WTC11 (cell line): ENCODE measurements at regions not wholly inside any gene's neighbourhood (a gene's known extent, or its start where the extent isn't known, plus 50 kb on each side); places are given as distances from the start of the nearest gene placed in this dataset.

Experiments
- ATAC-seq: fragments of 200-7000 bp; cut with Tn5 transposase; 2 replicates; pipeline ENCODE4 v1.10.0; 2021; ENCODE audit warnings: mild to moderate bottlenecking, moderate library complexity
- CTCF ChIA-PET: fragments of 300-600 bp; sonication (Branson Sonifier 250); formaldehyde crosslinking; loops from one replicate; lab custom pipeline; 2021; ENCODE audit warnings: antibody characterized with exemption; lab: Charles Lee
- POLR2A ChIA-PET: fragments of 350-600 bp; sonication (Branson Sonifier 250); formaldehyde crosslinking; loops from one replicate; lab custom pipeline; 2021; ENCODE audit warnings: antibody characterized with exemption; lab: Charles Lee
- DNase-seq: peaks from one replicate; pipeline ENCODE4 v3.0.0; 2021; ENCODE audit warnings: low spot score
- H3K27ac Mint-ChIP-seq: 2 replicates; pipeline ENCODE4 v1.8.0; 2021; ENCODE audit warnings: mixed read lengths
- H3K27me3 Mint-ChIP-seq: 2 replicates; pipeline ENCODE4 v1.8.0; 2021; ENCODE audit warnings: low read depth, mild to moderate bottlenecking, moderate library complexity, mixed read lengths
- H3K36me3 Mint-ChIP-seq: 2 replicates; pipeline ENCODE4 v1.8.0; 2021; ENCODE audit warnings: mixed read lengths
- H3K4me1 Mint-ChIP-seq: 2 replicates; pipeline ENCODE4 v1.8.0; 2022; ENCODE audit warnings: mixed read lengths
- H3K4me3 Mint-ChIP-seq: 2 replicates; pipeline ENCODE4 v1.8.0; 2021; ENCODE audit warnings: mild to moderate bottlenecking, moderate library complexity, mixed read lengths
- H3K9me3 Mint-ChIP-seq: 2 replicates; pipeline ENCODE4 v1.8.0; 2021; ENCODE audit warnings: mixed read lengths
- AR ChIP-seq: fragments of 250-450 bp; sonication (Bioruptor Pico); IDR thresholded peaks from 2 replicates; pipeline ENCODE4 v1.9.0; 2021; ENCODE audit warnings: mild to moderate bottlenecking
- ARID4B ChIP-seq: sonication (generic); formaldehyde crosslinking; IDR thresholded peaks from 2 replicates; pipeline ENCODE4 v1.8.0; 2023; ENCODE audit warnings: missing genetic modification reagents, mild to moderate bottlenecking, borderline replicate concordance
- ATF1 ChIP-seq: sonication (generic); formaldehyde crosslinking; IDR thresholded peaks from 2 replicates; pipeline ENCODE4 v1.8.1; 2023; ENCODE audit warnings: mild to moderate bottlenecking, moderate library complexity, missing genetic modification reagents
- CREB1 ChIP-seq: sonication (generic); formaldehyde crosslinking; IDR thresholded peaks from 2 replicates; pipeline ENCODE4 v1.8.0; 2023; ENCODE audit warnings: mild to moderate bottlenecking, missing genetic modification reagents
- GRHL2 ChIP-seq: fragments of 250-450 bp; sonication (Bioruptor Pico); IDR thresholded peaks from 2 replicates; pipeline ENCODE4 v1.8.0; 2022; ENCODE audit warnings: mild to moderate bottlenecking, moderate library complexity; ENCODE audit not compliant: insufficient replicate concordance, severe bottlenecking
- HMGA2 ChIP-seq: fragments of 250-450 bp; sonication (Bioruptor Pico); IDR thresholded peaks from 2 replicates; pipeline ENCODE4 v1.4.0; 2021; ENCODE audit warnings: mild to moderate bottlenecking, moderate library complexity
- IRF1 ChIP-seq: sonication (generic); formaldehyde crosslinking; IDR thresholded peaks from 2 replicates; pipeline ENCODE4 v1.8.0; 2023; ENCODE audit warnings: missing genetic modification reagents
- JAZF1 ChIP-seq: fragments of 250-450 bp; sonication (Bioruptor Pico); IDR thresholded peaks from 2 replicates; pipeline ENCODE4 v1.9.0; 2021; ENCODE audit warnings: moderate library complexity, mild to moderate bottlenecking, inconsistent platforms
- KAT7 ChIP-seq: sonication (generic); formaldehyde crosslinking; IDR thresholded peaks from 2 replicates; pipeline ENCODE4 v1.8.1; 2023; ENCODE audit warnings: missing genetic modification reagents, mild to moderate bottlenecking, borderline replicate concordance
- NFE2L1 ChIP-seq: sonication (generic); formaldehyde crosslinking; IDR thresholded peaks from 2 replicates; pipeline ENCODE4 v1.8.1; 2023; ENCODE audit warnings: missing genetic modification reagents
- NR2C2 ChIP-seq: sonication (generic); formaldehyde crosslinking; IDR thresholded peaks from 2 replicates; pipeline ENCODE4 v1.8.0; 2022; ENCODE audit warnings: mild to moderate bottlenecking, missing genetic modification reagents
- NR3C1 ChIP-seq: sonication (generic); formaldehyde crosslinking; conservative IDR thresholded peaks from 2 replicates; pipeline ENCODE4 v1.8.1; 2023; ENCODE audit warnings: low read depth, mild to moderate bottlenecking, missing genetic modification reagents
- PREB ChIP-seq: sonication (generic); formaldehyde crosslinking; IDR thresholded peaks from 2 replicates; pipeline ENCODE4 v1.8.1; 2022; ENCODE audit warnings: mild to moderate bottlenecking, missing genetic modification reagents, moderate library complexity, borderline replicate concordance
- RELA ChIP-seq: sonication (generic); formaldehyde crosslinking; IDR thresholded peaks from 2 replicates; pipeline ENCODE4 v1.8.1; 2022; ENCODE audit warnings: missing genetic modification reagents, mild to moderate bottlenecking, borderline replicate concordance
- RORB ChIP-seq: fragments of 250-450 bp; sonication (Bioruptor Pico); IDR thresholded peaks from 2 replicates; pipeline ENCODE4 v1.9.0; 2021; ENCODE audit warnings: mild to moderate bottlenecking
- STAT6 ChIP-seq: sonication (generic); formaldehyde crosslinking; conservative IDR thresholded peaks from 2 replicates; pipeline ENCODE4 v1.8.1; 2023; ENCODE audit warnings: mild to moderate bottlenecking, low read depth, missing genetic modification reagents, moderate library complexity
- TCF7 ChIP-seq: sonication (generic); formaldehyde crosslinking; IDR thresholded peaks from 2 replicates; pipeline ENCODE4 v1.8.0; 2022; ENCODE audit warnings: mild to moderate bottlenecking, low read depth, missing genetic modification reagents, moderate library complexity
- TEAD4 ChIP-seq: sonication (generic); formaldehyde crosslinking; IDR thresholded peaks from 2 replicates; pipeline ENCODE4 v1.8.0; 2022; ENCODE audit warnings: mild to moderate bottlenecking, missing genetic modification reagents
- ZNF281 ChIP-seq: sonication (generic); formaldehyde crosslinking; IDR thresholded peaks from 2 replicates; pipeline ENCODE4 v1.8.0; 2023; ENCODE audit warnings: mild to moderate bottlenecking, missing genetic modification reagents
- ZNF416 ChIP-seq: fragments of 250-450 bp; sonication (Bioruptor Pico); IDR thresholded peaks from 2 replicates; pipeline ENCODE4 v1.9.0; 2021; ENCODE audit warnings: mild to moderate bottlenecking, inconsistent platforms

- Mint-ChIP-seq H3K4me1 (peaks cover 38% of the 10 kb centered on the region), H3K27me3 (peaks cover 15% of the 10 kb centered on the region), H3K27ac (no peak overlapping the region), H3K4me3 (peak overlapping the region; percentile 67), H3K36me3 (peaks cover 8% of the 10 kb centered on the region)
- no peak for ATAC-seq
- ChIA-PET CTCF (interaction anchor here (0.5 to 2.3 kb wide), 14 partner anchors 8 to 864 kb away, joined by 3 to 17 read pairs (median 4); no protein-coding TSS in a partner anchor), POLR2A (interaction anchor here (0.5 to 2.6 kb wide), 12 partner anchors 8 to 113 kb away, joined by 3 to 13 read pairs (median 5); partner anchors contain the start of gene CCND2)
- no peak for DNase-seq
- TF ChIP-seq CREB1 (CRISPR knock-in tag), result no peak
- TF ChIP-seq TCF7, result no peak
- TF ChIP-seq RORB (CRISPR knock-in tag), result no peak
- no peak for TF ChIP-seq NR2C2 (CRISPR knock-in tag)
- no peak for TF ChIP-seq NR3C1 (CRISPR knock-in tag)
- no peak for TF ChIP-seq HMGA2
- no peak for TF ChIP-seq NFE2L1 (CRISPR knock-in tag)
- no peak for TF ChIP-seq ZNF416 (CRISPR knock-in tag)
- no peak for TF ChIP-seq GRHL2 (CRISPR knock-in tag)
- TF ChIP-seq KAT7 (CRISPR knock-in tag), result no peak
- TF ChIP-seq JAZF1 (CRISPR knock-in tag), result no peak
- no peak for TF ChIP-seq AR (CRISPR knock-in tag)
- no peak for TF ChIP-seq PREB
- TF ChIP-seq STAT6 (CRISPR knock-in tag), result no peak
- TF ChIP-seq ARID4B (CRISPR knock-in tag), result no peak
- TF ChIP-seq RELA, result no peak
- TF ChIP-seq ATF1 (CRISPR knock-in tag), result no peak
- no peak for TF ChIP-seq ZNF281 (CRISPR knock-in tag)
- no peak for TF ChIP-seq TEAD4
- no peak for TF ChIP-seq IRF1
- TF ChIP-seq, all 79 proteins: peak for 0
- H3K9me3 Mint-ChIP-seq, result peaks cover 9% of the 10 kb centered on the region
These were observed 109.4 kb upstream of the CCND2 start for GRCh38 chr12:4164188-4164558.
